ENCODE measurements at regions not wholly inside any gene's neighbourhood (a gene's known extent, or its start where the extent isn't known, plus 50 kb on each side); places are given as distances from the start of the nearest gene placed in this dataset.

DNA sequence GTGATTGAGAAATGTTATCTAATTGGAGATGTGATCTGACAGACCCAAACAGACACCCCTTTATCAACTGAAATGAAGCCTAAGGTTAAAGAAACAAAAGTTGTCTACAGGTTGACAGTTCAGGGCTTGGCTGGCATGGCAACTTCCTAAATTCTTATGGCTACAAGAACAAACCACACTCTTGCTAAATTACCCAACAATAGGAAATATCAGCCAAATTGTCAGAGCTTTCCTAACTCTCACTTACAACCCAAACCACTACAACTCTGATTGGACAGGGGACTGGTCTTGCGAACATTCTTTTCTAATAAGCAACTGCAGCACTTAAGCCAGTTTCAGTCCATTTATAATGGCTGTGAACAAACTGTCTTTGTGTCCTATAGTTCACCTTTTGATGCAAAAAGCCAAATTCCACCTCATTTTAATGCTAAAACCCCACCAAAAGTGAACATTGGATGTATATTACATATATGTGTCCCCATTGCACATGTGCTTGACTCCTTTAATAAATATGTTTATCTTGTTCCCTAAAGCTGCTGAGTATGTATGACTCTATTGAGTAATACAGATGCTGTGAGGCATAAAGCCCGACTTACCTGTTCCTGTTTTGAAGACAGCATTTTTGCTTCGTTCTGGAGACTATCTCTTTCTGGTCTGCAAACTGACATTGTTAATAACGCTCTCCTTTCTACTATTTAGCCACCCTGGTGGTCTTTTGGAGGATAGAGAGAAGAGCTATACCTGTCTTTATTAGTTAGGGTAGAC is 101.3 kb upstream of the HMCN1 start:
- H3K56ac ChIP-seq (ENCODE audit: insufficient read length, low read depth, low read length): no peak overlapping the region
- no peak overlapping the region for H2AK5ac ChIP-seq (ENCODE audit: insufficient read length, low read length)
- no peak overlapping the region for H4K5ac ChIP-seq (ENCODE audit: insufficient read length, low read depth, low read length)
- no peaks in the 10 kb centered on the region for H3K79me2 ChIP-seq (ENCODE audit: insufficient read depth, low read length)
- H3K18ac ChIP-seq (ENCODE audit: insufficient read length, low read depth, low read length): no peak overlapping the region
- no peak for DNase-seq
- no peak overlapping the region for H2BK15ac ChIP-seq (ENCODE audit: low read depth, low read length)
- TF ChIP-seq, protein P1, sequence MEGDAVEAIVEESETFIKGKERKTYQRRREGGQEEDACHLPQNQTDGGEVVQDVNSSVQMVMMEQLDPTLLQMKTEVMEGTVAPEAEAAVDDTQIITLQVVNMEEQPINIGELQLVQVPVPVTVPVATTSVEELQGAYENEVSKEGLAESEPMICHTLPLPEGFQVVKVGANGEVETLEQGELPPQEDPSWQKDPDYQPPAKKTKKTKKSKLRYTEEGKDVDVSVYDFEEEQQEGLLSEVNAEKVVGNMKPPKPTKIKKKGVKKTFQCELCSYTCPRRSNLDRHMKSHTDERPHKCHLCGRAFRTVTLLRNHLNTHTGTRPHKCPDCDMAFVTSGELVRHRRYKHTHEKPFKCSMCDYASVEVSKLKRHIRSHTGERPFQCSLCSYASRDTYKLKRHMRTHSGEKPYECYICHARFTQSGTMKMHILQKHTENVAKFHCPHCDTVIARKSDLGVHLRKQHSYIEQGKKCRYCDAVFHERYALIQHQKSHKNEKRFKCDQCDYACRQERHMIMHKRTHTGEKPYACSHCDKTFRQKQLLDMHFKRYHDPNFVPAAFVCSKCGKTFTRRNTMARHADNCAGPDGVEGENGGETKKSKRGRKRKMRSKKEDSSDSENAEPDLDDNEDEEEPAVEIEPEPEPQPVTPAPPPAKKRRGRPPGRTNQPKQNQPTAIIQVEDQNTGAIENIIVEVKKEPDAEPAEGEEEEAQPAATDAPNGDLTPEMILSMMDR (conservative IDR thresholded peaks at IDR 0.05): no peak
- H4K20me1 ChIP-seq (ENCODE audit: control insufficient read depth, insufficient read depth, insufficient read length): no peaks in the 10 kb centered on the region
- peaks cover 5% of the 10 kb centered on the region for H3K9me3 ChIP-seq (ENCODE audit: control insufficient read depth, low read depth, low read length)
- H2AFZ ChIP-seq (ENCODE audit: low read length): no peak overlapping the region
- no peak overlapping the region for H2BK5ac ChIP-seq (ENCODE audit: insufficient read length, low read length)
- no peak overlapping the region for H2BK120ac ChIP-seq (ENCODE audit: low read depth, low read length, poor library complexity, severe bottlenecking)
- no peak overlapping the region for H2BK20ac ChIP-seq (ENCODE audit: low read depth, low read length, poor library complexity, severe bottlenecking)
- no peaks in the 10 kb centered on the region for H3K4me1 ChIP-seq (ENCODE audit: insufficient read depth, low read length)
- Mint-ChIP-seq H3K27me3 (ENCODE audit: low read depth) (no peaks in the 10 kb centered on the region; the same call in 1 of the 2 replicates), H3K9me3 (peaks cover 24 to 26% of the 10 kb centered on the region in 2 experiments), H3K36me3 (ENCODE audit: insufficient read depth in 1 of 3, low read depth in 3 of 3) (peaks cover 14 to 34% (median 24%) of the 10 kb centered on the region in 3 experiments), H3K4me1 (peaks cover 9 to 11% of the 10 kb centered on the region in 2 experiments), H3K27ac (no peak overlapping the region), H3K4me3 (no peak overlapping the region)
- no peak overlapping the region for H4K91ac ChIP-seq (ENCODE audit: insufficient read length, low read depth, low read length)
- H3T11ph ChIP-seq (ENCODE audit: low read length): no peak overlapping the region
- no peak overlapping the region for H3K27ac ChIP-seq (ENCODE audit: insufficient read length, low read depth, low read length)
- H3K79me1 ChIP-seq (ENCODE audit: insufficient read depth, low read depth, low read length, poor library complexity, severe bottlenecking): no peaks in the 10 kb centered on the region
- no peak overlapping the region for H3K14ac ChIP-seq (ENCODE audit: insufficient read depth, low read length)
- no CpG with 5 or more reads among the region's 4 CpGs for WGBS (ENCODE audit: extremely low coverage, insufficient read length, low lambda C conversion rate)
- H3K9ac ChIP-seq (ENCODE audit: extremely low read depth, insufficient read length, low read length): no peak overlapping the region
- H4K8ac ChIP-seq (replicated peaks; ENCODE audit: insufficient read length, low read depth, low read length): no peak overlapping the region
- no peaks in the 10 kb centered on the region for H3K23me2 ChIP-seq (ENCODE audit: insufficient read length, low read depth, low read length, poor library complexity, severe bottlenecking)
- no peak overlapping the region for H3K4me2 ChIP-seq (ENCODE audit: insufficient read depth, insufficient read length, low read length)
- no peak overlapping the region for H2BK12ac ChIP-seq (ENCODE audit: insufficient read length, low read depth, low read length)
- H3K23ac ChIP-seq (ENCODE audit: insufficient read length, low read depth, low read length): no peak overlapping the region
- H3K27me3 ChIP-seq (ENCODE audit: insufficient read depth, low read length): no peaks in the 10 kb centered on the region
- H3K4ac ChIP-seq (ENCODE audit: low read depth, low read length): no peak overlapping the region

Measured in H9 (cell line).